HFFc6 (cell line): ENCODE measurements at regions not wholly inside any gene's neighbourhood (a gene's known extent, or its start where the extent isn't known, plus 50 kb on each side); places are given as distances from the start of the nearest gene placed in this dataset.

Experiments used
- DNase-seq: peaks from one replicate; pipeline ENCODE4 v3.0.0-alpha.2; 2018
- H3K27ac Mint-ChIP-seq: 2 replicates; pipeline ENCODE4 v1.8.0; 2020; ENCODE audit warnings: mild to moderate bottlenecking, mixed read lengths
- H3K27me3 Mint-ChIP-seq: 2 replicates; pipeline ENCODE4 v1.8.0; 2021; ENCODE audit warnings: mild to moderate bottlenecking, moderate library complexity, mixed read lengths; ENCODE audit not compliant: insufficient read depth
- H3K36me3 Mint-ChIP-seq: 2 replicates; pipeline ENCODE4 v1.8.0; 2021; ENCODE audit warnings: low read depth, mixed read lengths
- H3K4me1 Mint-ChIP-seq: 2 replicates; pipeline ENCODE4 v1.8.0; 2020; ENCODE audit warnings: low read depth, mixed read lengths
- H3K4me3 Mint-ChIP-seq: 2 replicates; pipeline ENCODE4 v1.8.0; 2020; ENCODE audit warnings: mild to moderate bottlenecking, moderate library complexity, mixed read lengths
- H3K9me3 Mint-ChIP-seq: 2 replicates; pipeline ENCODE4 v1.8.0; 2020; ENCODE audit warnings: mild to moderate bottlenecking, mixed read lengths
- CTCF ChIP-seq: fragments of 200-600 bp; sonication (generic); IDR thresholded peaks from 2 replicates; pipeline ENCODE4 v1.5.0; 2021; ENCODE audit warnings: antibody characterized with exemption, mild to moderate bottlenecking

- TF ChIP-seq CTCF, result no peak
- Mint-ChIP-seq H3K36me3 (peaks cover 27% of the 10 kb centered on the region), H3K27me3 (no peaks in the 10 kb centered on the region), H3K4me1 (peaks cover 63% of the 10 kb centered on the region), H3K27ac (peak overlapping the region; percentile 71), H3K4me3 (no peak overlapping the region; the same call in 1 of the 2 replicates), H3K9me3 (no peaks in the 10 kb centered on the region)
- peak; percentile 56 for DNase-seq
These were observed 505.6 kb upstream of the THBS1 start for GRCh38 chr15:39075311-39075710.

- Mint-ChIP-seq H3K27me3 (no peaks in the 10 kb centered on the region), H3K36me3 (peaks cover 21% of the 10 kb centered on the region), H3K9me3 (no peaks in the 10 kb centered on the region), H3K4me1 (peaks cover 58% of the 10 kb centered on the region), H3K4me3 (no peak overlapping the region), H3K27ac (peak overlapping the region; percentile 71)
- peak; percentile 19 for DNase-seq
- no peak for TF ChIP-seq CTCF
These were observed 505.0 kb upstream of the THBS1 start for GRCh38 chr15:39075756-39076341.

GRCh38 chr15:39078026-39078425 is 502.9 kb upstream of the THBS1 start:
- H3K9me3 Mint-ChIP-seq, result no peaks in the 10 kb centered on the region
- no peak for TF ChIP-seq CTCF
- H3K27me3 Mint-ChIP-seq, result no peaks in the 10 kb centered on the region
- peak overlapping the region; percentile 79; the same call in 1 of the 2 replicates for H3K27ac Mint-ChIP-seq
- H3K36me3 Mint-ChIP-seq, result peaks cover 16% of the 10 kb centered on the region
- no peak overlapping the region for H3K4me3 Mint-ChIP-seq
- peaks cover 55% of the 10 kb centered on the region for H3K4me1 Mint-ChIP-seq
- DNase-seq, result no peak

GRCh38 chr15:39079296-39079847 is 501.5 kb upstream of the THBS1 start:
- H3K36me3 Mint-ChIP-seq, result peaks cover 18% of the 10 kb centered on the region
- H3K4me1 Mint-ChIP-seq, result peaks cover 58% of the 10 kb centered on the region
- DNase-seq, result peak; percentile 71
- H3K27me3 Mint-ChIP-seq, result no peaks in the 10 kb centered on the region
- no peak overlapping the region; the same call in none of the 2 replicates for H3K4me3 Mint-ChIP-seq
- no peak for TF ChIP-seq CTCF
- no peaks in the 10 kb centered on the region for H3K9me3 Mint-ChIP-seq
- H3K27ac Mint-ChIP-seq, result peak overlapping the region; percentile 79

- peaks cover 47% of the 10 kb centered on the region for H3K4me1 Mint-ChIP-seq
These were observed 497.7 kb upstream of the THBS1 start for GRCh38 chr15:39083213-39083612.

More at GRCh38 chr15:39083213-39083612, 497.7 kb upstream of the THBS1 start:
- H3K4me3 Mint-ChIP-seq, result no peak overlapping the region
- H3K27me3 Mint-ChIP-seq, result no peaks in the 10 kb centered on the region
- no peaks in the 10 kb centered on the region for H3K9me3 Mint-ChIP-seq
- H3K36me3 Mint-ChIP-seq, result peaks cover 11% of the 10 kb centered on the region
- no peak overlapping the region for H3K27ac Mint-ChIP-seq
- TF ChIP-seq CTCF, result no peak
- no peak for DNase-seq
